ENCODE measurements at regions not wholly inside any gene's neighbourhood (a gene's known extent, or its start where the extent isn't known, plus 50 kb on each side); places are given as distances from the start of the nearest gene placed in this dataset.
A peak's percentile ranks its signal among the peaks of the same experiment; 100 is the strongest.

DNA sequence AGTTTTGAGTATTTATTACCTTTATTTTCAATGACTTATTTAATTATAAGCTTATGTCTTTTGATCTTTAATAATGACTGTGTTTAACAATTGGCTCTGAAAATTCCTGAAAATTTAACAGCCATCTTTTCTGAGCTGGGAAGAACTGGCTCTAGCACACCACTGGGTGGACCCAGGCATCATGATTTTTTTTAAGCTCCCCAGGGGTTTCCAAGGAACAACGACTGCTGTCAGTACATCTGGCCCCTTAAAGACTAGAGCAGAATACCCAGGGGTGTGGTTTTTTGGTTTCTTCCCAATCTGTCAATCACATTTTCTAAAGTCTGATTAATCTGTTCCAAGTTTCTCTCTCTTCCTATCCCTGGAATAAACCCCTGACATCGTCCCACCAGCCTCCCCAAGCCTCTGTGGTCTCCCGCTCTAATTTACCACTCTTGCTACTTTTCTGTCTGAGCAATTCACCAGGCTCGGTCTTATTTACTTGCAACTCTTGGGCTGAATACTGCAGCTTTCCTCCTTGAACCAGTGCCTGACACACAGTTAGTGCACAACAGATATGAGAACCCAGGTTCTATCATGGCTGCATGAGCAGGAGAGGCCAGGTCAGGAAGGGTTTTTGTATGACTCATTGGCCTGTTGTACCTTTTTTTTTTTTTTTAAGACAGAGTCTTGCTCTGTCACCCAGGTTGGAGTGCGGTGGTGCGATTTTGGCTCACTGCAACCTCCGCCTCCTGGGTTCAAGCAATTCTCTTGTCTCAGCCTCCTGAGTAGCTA lies 321.9 kb downstream of the ZSWIM6 start:
- no peak for DNase-seq

DNA sequence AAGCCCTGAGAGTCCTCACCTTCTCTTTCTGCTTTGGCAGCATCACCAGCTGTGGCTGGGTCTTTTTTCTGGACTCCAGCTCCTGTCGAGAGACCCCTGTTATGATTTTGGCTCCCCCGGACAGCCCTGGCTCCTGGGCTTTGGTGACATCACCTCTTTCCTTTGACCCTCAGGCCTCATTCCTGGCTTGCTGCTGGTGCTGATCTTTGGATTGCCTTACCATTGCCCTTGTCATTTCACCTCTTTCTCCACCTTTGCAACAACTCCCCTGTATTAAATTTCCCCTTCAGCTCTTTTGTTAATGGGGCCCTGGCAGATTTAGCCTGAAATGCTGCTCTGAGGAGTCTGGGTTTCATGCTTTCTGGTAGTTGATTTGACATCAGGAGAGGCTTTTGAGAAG lies 322.8 kb downstream of the ZSWIM6 start:
- no peak for DNase-seq

- no peak for DNase-seq
Observed at GRCh38 chr5:61657010-61657409, 325.0 kb downstream of the ZSWIM6 start.

DNA sequence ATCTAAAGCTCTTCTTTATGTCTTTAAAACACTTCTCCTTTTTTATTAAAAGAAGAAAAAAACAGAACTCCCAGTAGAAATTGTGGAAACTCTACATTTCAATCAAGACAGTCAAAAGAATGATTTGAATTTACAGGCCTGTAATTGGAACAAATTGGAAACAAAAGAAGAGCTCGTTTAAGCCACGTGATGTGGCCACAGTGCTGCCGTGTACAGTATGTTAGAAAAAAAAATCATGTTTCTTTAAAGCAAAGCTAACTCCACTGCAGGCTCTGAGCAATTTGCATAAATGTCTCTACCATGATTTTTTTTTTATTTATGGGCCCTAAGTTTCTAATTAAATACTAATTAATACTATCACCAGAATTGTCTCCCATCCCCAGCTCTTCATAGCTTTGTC lies 325.6 kb downstream of the ZSWIM6 start:
- no peak for DNase-seq

- DNase-seq = peak; percentile 82
Observed at GRCh38 chr5:61658592-61659008, 326.5 kb downstream of the ZSWIM6 start.

GRCh38 chr5:61659221-61659696 lies 327.2 kb downstream of the ZSWIM6 start:
- DNase-seq = no peak

DNA sequence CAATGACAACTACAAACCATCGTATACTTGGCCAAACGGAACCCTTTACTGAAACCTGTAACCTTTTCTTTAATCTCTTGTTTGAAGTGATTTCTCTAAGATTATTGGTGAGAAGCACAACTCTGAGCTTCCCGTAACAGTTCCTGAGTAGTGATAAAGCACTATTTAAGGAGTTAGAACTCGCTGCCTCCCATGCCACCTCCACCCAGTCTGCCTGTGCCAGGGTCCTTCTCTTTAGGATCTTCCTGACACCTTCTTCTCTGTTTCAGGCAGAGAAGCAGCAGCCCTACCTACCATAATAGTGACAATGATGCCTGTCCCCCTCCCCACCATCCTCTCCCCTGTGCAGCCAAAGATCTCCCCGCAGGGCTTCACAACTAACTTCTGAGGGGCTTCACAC lies 330.6 kb downstream of the ZSWIM6 start:
- no peak for DNase-seq

GRCh38 chr5:61666064-61666621 lies 334.1 kb downstream of the ZSWIM6 start:
- DNase-seq = no peak

DNA sequence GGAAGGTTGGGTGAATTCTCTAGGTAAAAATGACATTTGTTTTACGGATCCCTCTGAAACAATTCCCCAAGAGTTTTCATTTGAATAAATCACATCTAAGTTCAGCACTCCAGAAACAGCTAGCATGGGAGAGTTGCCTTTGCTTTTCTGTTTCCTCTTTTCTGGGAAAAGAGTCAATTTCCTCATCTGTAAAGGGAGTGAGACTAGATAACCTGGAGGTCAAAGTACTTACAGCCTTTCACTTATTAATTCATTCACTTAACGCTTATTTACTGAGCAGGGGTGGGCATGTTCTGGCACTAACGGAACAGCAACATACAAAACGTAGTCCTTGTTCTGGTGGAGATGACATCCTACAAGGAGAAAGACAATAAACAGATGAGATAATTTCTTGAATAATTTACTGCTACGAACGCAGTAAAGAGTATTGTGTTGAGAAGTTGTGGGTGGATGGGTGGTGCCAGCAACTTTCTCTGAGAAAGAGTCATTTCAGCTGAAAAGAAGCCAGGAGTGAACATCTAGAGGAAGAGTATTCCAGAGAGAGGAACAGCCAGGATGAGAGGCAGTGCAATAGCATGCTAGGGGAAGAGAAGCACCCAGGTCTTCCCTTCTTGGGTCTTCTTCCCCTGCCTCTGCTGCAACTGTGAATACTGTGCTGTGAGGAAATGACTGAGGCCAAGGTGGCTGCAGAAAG lies 335.6 kb downstream of the ZSWIM6 start:
- no peak for DNase-seq

DNA sequence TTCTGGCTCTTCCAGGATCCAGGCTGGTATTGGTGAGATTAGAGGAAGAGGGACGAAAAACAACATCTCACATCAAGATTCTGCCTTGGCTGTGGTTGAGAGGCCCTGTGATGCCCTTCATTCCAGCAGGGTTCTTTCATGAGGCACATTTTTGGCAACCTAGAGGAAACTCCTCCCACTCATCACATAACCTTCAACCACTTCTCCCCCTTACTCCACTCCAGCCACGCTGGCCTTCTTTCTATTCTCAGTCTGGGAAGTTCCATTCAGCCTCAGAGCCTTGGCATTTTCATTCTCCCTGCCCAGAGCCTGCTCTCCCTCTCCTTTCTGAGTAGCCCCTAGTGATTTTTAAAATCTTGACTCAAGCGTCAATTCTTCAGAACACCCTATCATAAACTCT lies 337.5 kb downstream of the ZSWIM6 start:
- no peak for DNase-seq

DNA sequence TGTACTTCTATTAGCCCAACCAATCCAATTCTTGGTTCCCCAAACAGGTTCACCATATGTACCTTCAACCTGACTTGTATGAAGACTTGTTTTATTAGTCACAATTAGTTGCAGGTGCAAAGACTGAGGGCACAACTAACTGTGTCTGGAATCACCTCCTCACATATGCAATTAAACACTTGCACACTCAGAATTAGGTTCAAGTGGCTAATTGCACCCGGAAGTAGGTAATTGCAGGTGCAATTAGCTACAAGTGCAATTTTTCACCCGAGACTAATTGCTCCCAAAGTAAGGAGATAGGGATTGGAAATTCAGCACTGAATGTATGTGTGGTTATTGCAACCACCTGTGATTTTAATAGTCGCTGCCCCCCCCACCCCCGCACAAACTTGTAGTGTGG lies 338.9 kb downstream of the ZSWIM6 start:
- DNase-seq = no peak

DNA sequence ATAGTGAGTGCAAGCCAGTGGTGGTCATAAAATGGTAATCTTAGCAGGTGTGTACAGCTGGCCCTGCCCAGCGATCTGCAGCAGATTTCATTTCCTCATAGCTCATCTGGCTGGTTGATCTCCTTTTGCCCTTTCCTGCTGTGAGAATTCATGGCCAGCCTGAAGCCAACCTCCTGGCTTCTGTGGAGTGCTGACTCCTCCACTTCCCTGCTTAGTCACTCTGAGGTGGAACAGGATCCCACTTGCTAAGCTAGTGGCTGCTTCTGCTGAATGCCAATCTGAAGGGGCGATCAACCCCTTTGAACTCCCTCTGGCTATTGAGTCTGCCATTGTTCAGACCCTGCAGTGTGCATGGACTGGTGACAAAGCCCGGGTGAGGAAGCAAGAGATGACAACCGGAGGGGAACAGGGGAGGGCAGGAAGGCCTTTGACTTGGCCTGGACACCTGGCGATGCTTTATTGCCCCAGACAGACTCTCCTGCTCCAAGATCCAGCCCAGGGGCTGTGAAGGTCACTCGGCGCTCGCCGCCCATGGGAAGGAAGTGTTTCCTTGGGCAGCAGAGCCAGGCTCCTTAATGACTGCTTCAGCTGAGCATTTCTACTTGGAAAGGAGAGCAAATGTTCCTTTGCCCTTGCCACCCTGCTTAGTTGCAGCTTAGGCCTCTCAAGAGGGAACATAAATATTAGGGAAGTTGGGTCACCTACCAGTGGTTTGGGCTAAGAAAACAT lies 341.1 kb downstream of the ZSWIM6 start:
- peak; percentile 14 for DNase-seq

GRCh38 chr5:61674378-61674777 lies 342.3 kb downstream of the ZSWIM6 start:
- no peak for DNase-seq

- peak; percentile 10 for DNase-seq
Observed at GRCh38 chr5:61675015-61675692, 343.1 kb downstream of the ZSWIM6 start.

DNA sequence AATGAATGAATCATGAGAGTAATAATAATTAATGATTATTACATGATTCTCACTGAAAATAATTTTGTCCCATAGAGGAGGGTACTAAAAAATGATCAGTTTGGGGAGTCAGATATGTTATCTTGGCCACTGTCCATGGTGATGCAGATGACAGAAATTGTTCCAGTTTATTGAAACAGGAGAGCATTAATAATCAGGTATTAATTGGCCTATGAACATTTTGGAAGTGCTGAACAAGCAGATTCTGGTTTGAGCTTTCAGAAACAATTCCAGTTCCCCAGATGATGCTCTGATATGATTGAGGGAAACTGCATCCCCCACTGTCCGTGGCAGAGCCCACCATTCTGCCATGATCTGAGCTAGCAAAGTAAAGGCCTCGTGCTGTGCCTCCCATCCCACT lies 345.2 kb downstream of the ZSWIM6 start:
- DNase-seq = no peak

DNA sequence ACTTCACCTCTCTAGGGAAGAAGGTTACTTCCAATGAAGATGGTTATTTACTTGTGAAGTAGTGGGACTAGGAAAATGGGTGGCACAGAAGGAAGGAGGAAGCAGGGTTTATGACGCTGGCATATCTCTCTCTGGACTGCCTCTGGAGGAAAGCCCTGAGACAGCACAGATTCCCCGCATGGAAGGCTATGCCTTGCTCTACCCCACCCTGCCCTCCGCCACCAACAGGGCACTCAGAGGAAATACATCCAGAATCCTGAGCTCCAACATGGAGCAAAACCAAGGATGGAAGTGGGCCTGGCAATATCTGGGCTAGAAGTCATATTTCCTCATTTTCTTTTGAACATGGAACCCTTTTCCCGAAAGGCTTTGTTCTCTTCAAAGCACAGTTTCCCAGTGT lies 346.9 kb downstream of the ZSWIM6 start:
- no peak for DNase-seq

- DNase-seq = no peak
Observed at GRCh38 chr5:61679562-61679961, 347.5 kb downstream of the ZSWIM6 start.

DNA sequence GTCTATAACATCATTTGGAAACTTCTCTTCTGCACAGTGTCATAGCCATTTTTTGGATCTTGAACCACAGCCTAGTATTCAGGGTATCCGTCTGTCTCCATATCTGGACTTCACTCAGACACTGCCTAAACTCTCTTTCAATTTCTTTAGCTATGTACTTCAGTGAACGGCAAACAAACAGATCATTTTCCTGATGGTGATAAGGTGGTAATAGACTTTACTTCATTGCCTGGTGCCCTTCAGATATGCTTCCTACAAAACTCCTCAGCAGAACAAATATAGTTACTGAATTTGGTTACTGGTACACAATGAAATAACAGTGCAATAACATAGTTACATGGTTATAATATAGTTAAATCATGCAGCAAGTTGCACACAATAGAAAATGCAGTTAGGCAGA lies 348.2 kb downstream of the ZSWIM6 start:
- DNase-seq = no peak

GRCh38 chr5:61683148-61683547 lies 351.1 kb downstream of the ZSWIM6 start:
- no peak for DNase-seq

- DNase-seq = no peak
Observed at GRCh38 chr5:61683926-61684325, 351.9 kb downstream of the ZSWIM6 start.

- no peak for DNase-seq
Observed at GRCh38 chr5:61686491-61687257, 354.6 kb downstream of the ZSWIM6 start.

GRCh38 chr5:61687371-61687770 lies 355.3 kb downstream of the ZSWIM6 start:
- no peak for DNase-seq

Data from hematopoietic multipotent progenitor cell treated with erythropoietin and hydrocortisone succinate and interleukin-3 and kit ligand, for 4 days (in vitro differentiated cells).